HL-60 (cell line): ENCODE measurements at regions not wholly inside any gene's neighbourhood (a gene's known extent, or its start where the extent isn't known, plus 50 kb on each side); places are given as distances from the start of the nearest gene placed in this dataset.

Experiments
- DNase-seq, 2 experiments: peaks; one replicate each; pipeline ENCODE4 v3.0.0-alpha.2; 2010 to 2020; ENCODE audit warnings: low read depth in 1 of 2, low spot score in 1 of 2
- H3K27ac ChIP-seq: fragments of 250-450 bp; sonication (Bioruptor Pico); replicated peaks from 2 replicates; pipeline ENCODE4 v1.5.1; 2020; ENCODE audit warnings: mild to moderate bottlenecking, moderate library complexity
- H3K27me3 ChIP-seq: fragments of 250-450 bp; sonication (Bioruptor Pico); 2 replicates; pipeline ENCODE4 v1.5.1; 2021; ENCODE audit warnings: mild to moderate bottlenecking, moderate library complexity; ENCODE audit not compliant: insufficient read depth, poor library complexity, severe bottlenecking
- H3K4me3 ChIP-seq: replicated peaks from 2 replicates; pipeline ENCODE4 v1.5.1; 2011; ENCODE audit warnings: mild to moderate bottlenecking, control low read depth, low read length; ENCODE audit not compliant: insufficient read depth
- CTCF ChIP-seq: IDR thresholded peaks from one replicate; pipeline ENCODE4 v1.5.1; 2011; ENCODE audit warnings: low read length, control low read depth, inconsistent platforms; ENCODE audit not compliant: insufficient read depth
- GABPA ChIP-seq: IDR thresholded peaks from 2 replicates; pipeline ENCODE4 v1.6.1; 2012; ENCODE audit warnings: low read depth
- POLR2AphosphoS5 ChIP-seq: IDR thresholded peaks from 2 replicates; pipeline ENCODE4 v1.6.1; 2012; ENCODE audit warnings: low read depth
- REST ChIP-seq: IDR thresholded peaks from 2 replicates; pipeline ENCODE4 v1.6.1; 2012; ENCODE audit warnings: low read depth; ENCODE audit not compliant: insufficient replicate concordance
- SPI1 ChIP-seq: IDR thresholded peaks from 2 replicates; pipeline ENCODE4 v1.6.1; 2012; ENCODE audit warnings: low read depth, mild to moderate bottlenecking, borderline replicate concordance

GRCh38 chr13:70390064-70390463 lies 281.8 kb upstream of the KLHL1 start:
- DNase-seq, result no peak
- H3K27me3 ChIP-seq, result no peaks in the 10 kb centered on the region
- H3K27ac ChIP-seq, result no peak overlapping the region
- no peak overlapping the region for H3K4me3 ChIP-seq
- TF ChIP-seq GABPA, result no peak
- no peak for TF ChIP-seq CTCF
- TF ChIP-seq REST, result no peak
- no peak for TF ChIP-seq SPI1
- TF ChIP-seq POLR2AphosphoS5, result no peak

GRCh38 chr13:70388935-70389334 lies 280.7 kb upstream of the KLHL1 start:
- no peak for DNase-seq
- H3K27me3 ChIP-seq, result no peaks in the 10 kb centered on the region
- TF ChIP-seq CTCF (no peak), SPI1 (no peak), GABPA (no peak), POLR2AphosphoS5 (no peak), REST (no peak)
- no peak overlapping the region for H3K27ac ChIP-seq
- no peak overlapping the region for H3K4me3 ChIP-seq

GRCh38 chr13:70386919-70387318 lies 278.7 kb upstream of the KLHL1 start:
- Histone ChIP-seq H3K27me3 (no peaks in the 10 kb centered on the region), H3K27ac (no peak overlapping the region), H3K4me3 (no peak overlapping the region)
- DNase-seq, result no peak
- no peak for TF ChIP-seq POLR2AphosphoS5
- TF ChIP-seq CTCF, result no peak
- TF ChIP-seq SPI1, result no peak
- TF ChIP-seq REST, result no peak
- TF ChIP-seq GABPA, result no peak
